ENCODE measurements at regions not wholly inside any gene's neighbourhood (a gene's known extent, or its start where the extent isn't known, plus 50 kb on each side); places are given as distances from the start of the nearest gene placed in this dataset.

- H3K4me1 Mint-ChIP-seq = peaks cover 6% of the 10 kb centered on the region in 2 donors
- H3K4me3 Mint-ChIP-seq = no peak overlapping the region
- Histone ChIP-seq H3K4me1 (ENCODE audit: control insufficient read depth, insufficient read depth, low read length) (peaks cover 3% of the 10 kb centered on the region), H3K27me3 (ENCODE audit: control insufficient read depth, insufficient read depth, low read length) (no peaks in the 10 kb centered on the region), H3K36me3 (ENCODE audit: control insufficient read depth, insufficient read depth, low read length) (no peaks in the 10 kb centered on the region), H3K9me3 (ENCODE audit: control insufficient read depth, insufficient read depth, low read length) (peaks cover 7% of the 10 kb centered on the region), H3K27ac (ENCODE audit: low read length) (no peak overlapping the region), H3K4me3 (ENCODE audit: low read length) (no peak overlapping the region)
- DNase-seq = no peak
- no peak overlapping the region for H3K27ac Mint-ChIP-seq
- TF ChIP-seq CTCF (IDR thresholded peaks at IDR 0.05) = no peak
- H3K36me3 Mint-ChIP-seq = no peaks in the 10 kb centered on the region
- ATAC-seq = no peak
- H3K27me3 Mint-ChIP-seq (ENCODE audit: low read depth in 2 of 2) = peaks cover 0 to 6% of the 10 kb centered on the region in 2 donors
- 96% methylated on average over 17 of the region's 17 CpGs for whole genome bisulfite sequencing (ENCODE audit: insufficient coverage)
- intact Hi-C loops (cut with micrococcal nuclease) = no loop called here
- peaks cover 0 to 2% of the 10 kb centered on the region in 2 donors for H3K9me3 Mint-ChIP-seq
Observed at GRCh38 chr13:50340551-50341287, 325.5 kb downstream of the KCNRG start.

- Mint-ChIP-seq H3K9me3 (peaks cover 0 to 2% of the 10 kb centered on the region in 2 donors), H3K36me3 (no peaks in the 10 kb centered on the region), H3K27ac (no peak overlapping the region), H3K4me3 (no peak overlapping the region), H3K4me1 (peaks cover 6% of the 10 kb centered on the region in 2 donors), H3K27me3 (ENCODE audit: low read depth in 2 of 2) (peaks cover 6 to 8% of the 10 kb centered on the region in 2 donors)
- Histone ChIP-seq H3K4me3 (ENCODE audit: low read length) (no peak overlapping the region), H3K9me3 (ENCODE audit: control insufficient read depth, insufficient read depth, low read length) (peaks cover 7% of the 10 kb centered on the region), H3K4me1 (ENCODE audit: control insufficient read depth, insufficient read depth, low read length) (peaks cover 3% of the 10 kb centered on the region), H3K36me3 (ENCODE audit: control insufficient read depth, insufficient read depth, low read length) (no peaks in the 10 kb centered on the region), H3K27me3 (ENCODE audit: control insufficient read depth, insufficient read depth, low read length) (no peaks in the 10 kb centered on the region), H3K27ac (ENCODE audit: low read length) (no peak overlapping the region)
- intact Hi-C loops (cut with micrococcal nuclease) = no loop called here
- ATAC-seq (no peak), DNase-seq (no peak)
- 95% methylated on average over 2 of the region's 2 CpGs for WGBS (ENCODE audit: insufficient coverage)
- TF ChIP-seq CTCF (IDR thresholded peaks at IDR 0.05) = no peak
Observed at GRCh38 chr13:50341526-50341925, 326.3 kb downstream of the KCNRG start.

GRCh38 chr13:50344717-50345116 is 329.5 kb downstream of the KCNRG start:
- H3K27ac Mint-ChIP-seq = no peak overlapping the region
- H3K9me3 Mint-ChIP-seq = peaks cover 0 to 2% of the 10 kb centered on the region in 2 donors
- intact Hi-C loops (cut with micrococcal nuclease) = no loop called here
- H3K36me3 Mint-ChIP-seq = no peaks in the 10 kb centered on the region
- WGBS (ENCODE audit: insufficient coverage) = 29% methylated on average over 3 of the region's 3 CpGs
- H3K4me1 Mint-ChIP-seq = peaks cover 6 to 10% of the 10 kb centered on the region in 2 donors
- no peak for ATAC-seq
- no peaks in the 10 kb centered on the region for H3K36me3 ChIP-seq (ENCODE audit: control insufficient read depth, insufficient read depth, low read length)
- TF ChIP-seq CTCF (IDR thresholded peaks at IDR 0.05) = no peak
- H3K27me3 ChIP-seq (ENCODE audit: control insufficient read depth, insufficient read depth, low read length) = no peaks in the 10 kb centered on the region
- peaks cover 3% of the 10 kb centered on the region for H3K4me1 ChIP-seq (ENCODE audit: control insufficient read depth, insufficient read depth, low read length)
- no peak overlapping the region for H3K27ac ChIP-seq (ENCODE audit: low read length)
- peaks cover 19 to 20% of the 10 kb centered on the region in 2 donors for H3K27me3 Mint-ChIP-seq (ENCODE audit: low read depth in 2 of 2)
- H3K4me3 ChIP-seq (ENCODE audit: low read length) = no peak overlapping the region
- DNase-seq = no peak
- peaks cover 7% of the 10 kb centered on the region for H3K9me3 ChIP-seq (ENCODE audit: control insufficient read depth, insufficient read depth, low read length)
- no peak overlapping the region for H3K4me3 Mint-ChIP-seq

GRCh38 chr13:50345804-50346203 is 330.6 kb downstream of the KCNRG start:
- Histone ChIP-seq H3K9me3 (ENCODE audit: control insufficient read depth, insufficient read depth, low read length) (peaks cover 7% of the 10 kb centered on the region), H3K27ac (ENCODE audit: low read length) (no peak overlapping the region), H3K27me3 (ENCODE audit: control insufficient read depth, insufficient read depth, low read length) (no peaks in the 10 kb centered on the region), H3K4me3 (ENCODE audit: low read length) (no peak overlapping the region), H3K4me1 (ENCODE audit: control insufficient read depth, insufficient read depth, low read length) (peaks cover 3% of the 10 kb centered on the region), H3K36me3 (ENCODE audit: control insufficient read depth, insufficient read depth, low read length) (no peaks in the 10 kb centered on the region)
- H3K36me3 Mint-ChIP-seq = no peaks in the 10 kb centered on the region
- TF ChIP-seq CTCF (IDR thresholded peaks at IDR 0.05) = no peak
- no peak for ATAC-seq
- H3K27me3 Mint-ChIP-seq (ENCODE audit: low read depth in 2 of 2) = peaks cover 16 to 20% of the 10 kb centered on the region in 2 donors
- H3K9me3 Mint-ChIP-seq = peaks cover 0 to 2% of the 10 kb centered on the region in 2 donors
- H3K4me1 Mint-ChIP-seq = peaks cover 6 to 10% of the 10 kb centered on the region in 2 donors
- DNase-seq = no peak
- no peak overlapping the region for H3K27ac Mint-ChIP-seq
- no peak overlapping the region for H3K4me3 Mint-ChIP-seq
- intact Hi-C loops (cut with micrococcal nuclease) = no loop called here
- whole genome bisulfite sequencing (ENCODE audit: insufficient coverage) = no CpG with 5 or more reads among the region's 1 CpG
